HEK293 (cell line): ENCODE measurements at regions not wholly inside any gene's neighbourhood (a gene's known extent, or its start where the extent isn't known, plus 50 kb on each side); places are given as distances from the start of the nearest gene placed in this dataset.

ENCODE experiments used
- GLIS1 ChIP-seq: fragments of 450-650 bp; formaldehyde crosslinking; IDR thresholded peaks from 2 replicates; pipeline ENCODE4 v1.5.1; 2016; ENCODE audit warnings: missing biosample characterization, missing genetic modification characterization
- ZFP3 ChIP-seq: fragments of 450-650 bp; formaldehyde crosslinking; IDR thresholded peaks from 2 replicates; pipeline ENCODE4 v1.5.1; 2016; ENCODE audit warnings: low read depth, missing biosample characterization, missing genetic modification characterization

DNA sequence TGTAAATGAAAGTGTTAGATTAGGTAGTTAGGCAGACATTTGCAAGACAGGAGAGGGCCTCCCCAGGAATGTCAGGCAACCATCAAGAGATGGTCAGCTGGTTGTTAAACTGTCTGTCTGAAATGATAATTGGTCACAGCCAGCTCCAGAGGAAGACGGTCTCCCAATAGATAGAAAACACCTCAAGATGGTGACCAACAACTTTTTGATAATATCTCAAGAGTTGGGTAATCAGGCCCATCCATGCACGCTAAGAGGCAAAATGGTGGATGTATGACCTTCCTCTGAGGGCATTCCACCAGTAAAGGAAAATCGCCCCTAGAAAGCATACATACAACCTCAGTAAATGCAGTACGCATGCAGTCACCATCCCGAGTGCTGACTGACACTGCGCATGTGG, 118.2 kb downstream of the MAP3K21 start:
- no peak for TF ChIP-seq ZFP3 (tag by site-specific recombination)
- no peak for TF ChIP-seq GLIS1 (tag by site-specific recombination)
